WTC11 (cell line): ENCODE measurements at regions not wholly inside any gene's neighbourhood (a gene's known extent, or its start where the extent isn't known, plus 50 kb on each side); places are given as distances from the start of the nearest gene placed in this dataset.

Experiments used
- ATAC-seq: fragments of 200-7000 bp; cut with Tn5 transposase; 2 replicates; pipeline ENCODE4 v1.10.0; 2021; ENCODE audit warnings: mild to moderate bottlenecking, moderate library complexity
- CTCF ChIA-PET: fragments of 300-600 bp; sonication (Branson Sonifier 250); formaldehyde crosslinking; loops from one replicate; lab custom pipeline; 2021; ENCODE audit warnings: antibody characterized with exemption; lab: Charles Lee
- POLR2A ChIA-PET: fragments of 350-600 bp; sonication (Branson Sonifier 250); formaldehyde crosslinking; loops from one replicate; lab custom pipeline; 2021; ENCODE audit warnings: antibody characterized with exemption; lab: Charles Lee
- DNase-seq: peaks from one replicate; pipeline ENCODE4 v3.0.0; 2021; ENCODE audit warnings: low spot score
- H3K27ac Mint-ChIP-seq: 2 replicates; pipeline ENCODE4 v1.8.0; 2021; ENCODE audit warnings: mixed read lengths
- H3K27me3 Mint-ChIP-seq: 2 replicates; pipeline ENCODE4 v1.8.0; 2021; ENCODE audit warnings: low read depth, mild to moderate bottlenecking, moderate library complexity, mixed read lengths
- H3K36me3 Mint-ChIP-seq: 2 replicates; pipeline ENCODE4 v1.8.0; 2021; ENCODE audit warnings: mixed read lengths
- H3K4me1 Mint-ChIP-seq: 2 replicates; pipeline ENCODE4 v1.8.0; 2022; ENCODE audit warnings: mixed read lengths
- H3K4me3 Mint-ChIP-seq: 2 replicates; pipeline ENCODE4 v1.8.0; 2021; ENCODE audit warnings: mild to moderate bottlenecking, moderate library complexity, mixed read lengths
- H3K9me3 Mint-ChIP-seq: 2 replicates; pipeline ENCODE4 v1.8.0; 2021; ENCODE audit warnings: mixed read lengths
- ATF2 ChIP-seq: sonication (generic); formaldehyde crosslinking; IDR thresholded peaks from 2 replicates; pipeline ENCODE4 v1.8.1; 2022; ENCODE audit warnings: low read depth, missing genetic modification reagents, borderline replicate concordance
- E2F4 ChIP-seq: sonication (generic); formaldehyde crosslinking; IDR thresholded peaks from 2 replicates; pipeline ENCODE4 v1.8.1; 2022; ENCODE audit warnings: low read depth, mild to moderate bottlenecking, moderate library complexity, missing genetic modification reagents, borderline replicate concordance
- ELF4 ChIP-seq: sonication (generic); formaldehyde crosslinking; IDR thresholded peaks from 2 replicates; pipeline ENCODE4 v1.8.1; 2022; ENCODE audit warnings: low read depth, mild to moderate bottlenecking, moderate library complexity, missing genetic modification reagents
- ETV6 ChIP-seq: sonication (generic); formaldehyde crosslinking; IDR thresholded peaks from 2 replicates; pipeline ENCODE4 v1.8.1; 2022; ENCODE audit warnings: mild to moderate bottlenecking, missing genetic modification reagents
- FOXP1 ChIP-seq: sonication (generic); formaldehyde crosslinking; IDR thresholded peaks from 2 replicates; pipeline ENCODE4 v1.8.0; 2022; ENCODE audit warnings: missing genetic modification reagents, mild to moderate bottlenecking, moderate library complexity, borderline replicate concordance
- HMGA2 ChIP-seq: fragments of 250-450 bp; sonication (Bioruptor Pico); IDR thresholded peaks from 2 replicates; pipeline ENCODE4 v1.4.0; 2021; ENCODE audit warnings: mild to moderate bottlenecking, moderate library complexity
- HMGXB4 ChIP-seq: sonication (generic); formaldehyde crosslinking; IDR thresholded peaks from 2 replicates; pipeline ENCODE4 v1.8.1; 2023; ENCODE audit warnings: mild to moderate bottlenecking, moderate library complexity, missing genetic modification reagents
- KAT7 ChIP-seq: sonication (generic); formaldehyde crosslinking; IDR thresholded peaks from 2 replicates; pipeline ENCODE4 v1.8.1; 2023; ENCODE audit warnings: missing genetic modification reagents, mild to moderate bottlenecking, borderline replicate concordance
- NFE2L1 ChIP-seq: sonication (generic); formaldehyde crosslinking; IDR thresholded peaks from 2 replicates; pipeline ENCODE4 v1.8.1; 2023; ENCODE audit warnings: missing genetic modification reagents
- NR1H2 ChIP-seq: sonication (generic); formaldehyde crosslinking; IDR thresholded peaks from 2 replicates; pipeline ENCODE4 v1.9.0; 2021; ENCODE audit warnings: mild to moderate bottlenecking, moderate library complexity, missing genetic modification reagents
- RELA ChIP-seq: sonication (generic); formaldehyde crosslinking; IDR thresholded peaks from 2 replicates; pipeline ENCODE4 v1.8.1; 2022; ENCODE audit warnings: missing genetic modification reagents, mild to moderate bottlenecking, borderline replicate concordance
- TEAD4 ChIP-seq: sonication (generic); formaldehyde crosslinking; IDR thresholded peaks from 2 replicates; pipeline ENCODE4 v1.8.0; 2022; ENCODE audit warnings: mild to moderate bottlenecking, missing genetic modification reagents
- TP53 ChIP-seq: sonication (generic); formaldehyde crosslinking; IDR thresholded peaks from 2 replicates; pipeline ENCODE4 v1.8.1; 2023; ENCODE audit warnings: mild to moderate bottlenecking, missing genetic modification reagents
- USF2 ChIP-seq: sonication (generic); formaldehyde crosslinking; IDR thresholded peaks from 2 replicates; pipeline ENCODE4 v1.8.1; 2023; ENCODE audit warnings: mild to moderate bottlenecking, missing genetic modification reagents, moderate library complexity
- ZNF121 ChIP-seq: sonication (generic); formaldehyde crosslinking; IDR thresholded peaks from 2 replicates; pipeline ENCODE4 v1.8.0; 2023; ENCODE audit warnings: missing genetic modification reagents
- ZNF219 ChIP-seq: sonication (generic); formaldehyde crosslinking; IDR thresholded peaks from 2 replicates; pipeline ENCODE4 v1.8.0; 2023; ENCODE audit warnings: missing genetic modification reagents, mild to moderate bottlenecking, borderline replicate concordance
- TF ChIP-seq, protein P1 (sequence below): fragments of 250-450 bp; sonication (Bioruptor Pico); conservative IDR thresholded peaks from 2 replicates; pipeline ENCODE4 v1.9.0; 2021; ENCODE audit warnings: mild to moderate bottlenecking
- TF ChIP-seq, protein P2 (sequence below): fragments of 250-450 bp; sonication (Bioruptor Pico); IDR thresholded peaks from 2 replicates; pipeline ENCODE4 v1.9.0; 2021; ENCODE audit warnings: mild to moderate bottlenecking

- no peak for DNase-seq
- H3K4me3 Mint-ChIP-seq = no peak overlapping the region
- no peak for TF ChIP-seq USF2 (CRISPR knock-in tag)
- no peak for TF ChIP-seq HMGA2
- no peak for TF ChIP-seq ATF2 (CRISPR knock-in tag)
- TF ChIP-seq ELF4 = no peak
- TF ChIP-seq KAT7 = no peak
- TF ChIP-seq FOXP1 (CRISPR knock-in tag) = no peak
- no peak for TF ChIP-seq E2F4 (CRISPR knock-in tag)
- TF ChIP-seq, protein P1, sequence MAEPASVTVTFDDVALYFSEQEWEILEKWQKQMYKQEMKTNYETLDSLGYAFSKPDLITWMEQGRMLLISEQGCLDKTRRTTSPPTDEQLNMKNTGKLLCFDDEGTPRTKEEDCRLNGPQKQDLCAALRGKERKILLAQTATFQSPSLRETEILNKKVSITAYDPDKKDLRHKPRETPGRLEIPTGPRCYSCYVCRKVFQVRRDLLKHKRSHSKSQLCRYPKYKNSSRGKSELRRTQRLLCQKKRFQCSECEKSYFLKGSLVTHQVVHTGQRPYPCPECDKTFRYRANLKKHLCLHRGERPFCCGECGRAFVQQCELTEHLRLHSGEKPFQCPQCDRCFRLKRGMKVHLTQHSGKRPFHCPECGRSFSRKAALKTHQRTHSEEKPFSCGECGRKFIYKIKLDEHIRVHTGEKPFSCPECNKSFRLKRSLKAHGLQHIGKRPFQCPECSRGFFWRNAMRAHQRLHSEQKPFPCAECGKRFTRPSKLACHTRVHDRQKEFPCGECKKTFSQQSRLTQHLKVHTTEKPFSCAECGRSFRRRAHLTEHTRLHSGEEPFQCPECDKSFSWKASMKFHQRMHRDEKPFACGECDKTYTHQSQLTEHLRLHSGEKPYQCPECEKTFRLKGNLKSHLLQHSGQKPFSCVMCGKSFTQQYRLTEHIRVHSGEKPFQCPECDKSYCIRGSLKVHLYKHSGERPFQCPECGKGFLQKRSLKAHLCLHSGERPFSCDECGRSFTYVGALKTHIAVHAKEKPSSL (CRISPR knock-in tag) = no peak
- no peak for TF ChIP-seq RELA (CRISPR knock-in tag)
- TF ChIP-seq TEAD4 (CRISPR knock-in tag) = no peak
- TF ChIP-seq NR1H2 (CRISPR knock-in tag) = no peak
- no peak for TF ChIP-seq ZNF121 (CRISPR knock-in tag)
- TF ChIP-seq NFE2L1 (CRISPR knock-in tag) = no peak
- TF ChIP-seq HMGXB4 (CRISPR knock-in tag) = no peak
- TF ChIP-seq, protein P2, sequence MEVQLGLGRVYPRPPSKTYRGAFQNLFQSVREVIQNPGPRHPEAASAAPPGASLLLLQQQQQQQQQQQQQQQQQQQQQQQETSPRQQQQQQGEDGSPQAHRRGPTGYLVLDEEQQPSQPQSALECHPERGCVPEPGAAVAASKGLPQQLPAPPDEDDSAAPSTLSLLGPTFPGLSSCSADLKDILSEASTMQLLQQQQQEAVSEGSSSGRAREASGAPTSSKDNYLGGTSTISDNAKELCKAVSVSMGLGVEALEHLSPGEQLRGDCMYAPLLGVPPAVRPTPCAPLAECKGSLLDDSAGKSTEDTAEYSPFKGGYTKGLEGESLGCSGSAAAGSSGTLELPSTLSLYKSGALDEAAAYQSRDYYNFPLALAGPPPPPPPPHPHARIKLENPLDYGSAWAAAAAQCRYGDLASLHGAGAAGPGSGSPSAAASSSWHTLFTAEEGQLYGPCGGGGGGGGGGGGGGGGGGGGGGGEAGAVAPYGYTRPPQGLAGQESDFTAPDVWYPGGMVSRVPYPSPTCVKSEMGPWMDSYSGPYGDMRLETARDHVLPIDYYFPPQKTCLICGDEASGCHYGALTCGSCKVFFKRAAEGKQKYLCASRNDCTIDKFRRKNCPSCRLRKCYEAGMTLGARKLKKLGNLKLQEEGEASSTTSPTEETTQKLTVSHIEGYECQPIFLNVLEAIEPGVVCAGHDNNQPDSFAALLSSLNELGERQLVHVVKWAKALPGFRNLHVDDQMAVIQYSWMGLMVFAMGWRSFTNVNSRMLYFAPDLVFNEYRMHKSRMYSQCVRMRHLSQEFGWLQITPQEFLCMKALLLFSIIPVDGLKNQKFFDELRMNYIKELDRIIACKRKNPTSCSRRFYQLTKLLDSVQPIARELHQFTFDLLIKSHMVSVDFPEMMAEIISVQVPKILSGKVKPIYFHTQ (CRISPR knock-in tag) = no peak
- TF ChIP-seq ETV6 (CRISPR knock-in tag) = no peak
- TF ChIP-seq TP53 = no peak
- TF ChIP-seq ZNF219 (CRISPR knock-in tag) = no peak
- TF ChIP-seq, all 79 proteins: peak for 0
- H3K4me1 Mint-ChIP-seq = peaks cover 10% of the 10 kb centered on the region
- H3K36me3 Mint-ChIP-seq = peaks cover 27% of the 10 kb centered on the region
- peaks cover 50% of the 10 kb centered on the region for H3K9me3 Mint-ChIP-seq
- ChIA-PET POLR2A (no interaction called here), CTCF (interaction anchor here (1.0 kb wide), 1 partner anchor 514 kb away, joined by 4 read pairs; no protein-coding TSS in a partner anchor)
- no peaks in the 10 kb centered on the region for H3K27me3 Mint-ChIP-seq
- no peak for ATAC-seq
- no peak overlapping the region; the same call in 1 of the 2 replicates for H3K27ac Mint-ChIP-seq
Observed at GRCh38 chr5:40167283-40167682, 512.4 kb upstream of the PTGER4 start.
